Retinal pigment epithelial cell (primary cell): ENCODE measurements at regions not wholly inside any gene's neighbourhood (a gene's known extent, or its start where the extent isn't known, plus 50 kb on each side); places are given as distances from the start of the nearest gene placed in this dataset.
A peak's percentile ranks its signal among the peaks of the same experiment; 100 is the strongest.
"Not testable (repeated sequence)": the region's sequence is repeated elsewhere in the genome, so short reads cannot be mapped to it uniquely, and the experiment has no call there.

ENCODE experiments used
- DNase-seq: peaks from one replicate; pipeline ENCODE4 v3.0.0-alpha.2; 2010; ENCODE audit warnings: low read depth
- H3K4me3 ChIP-seq: 2 replicates; pipeline ENCODE4 v1.5.1; 2011; ENCODE audit warnings: mild to moderate bottlenecking, low read length, control low read depth, moderate library complexity
- CTCF ChIP-seq: conservative IDR thresholded peaks from 2 replicates; pipeline ENCODE4 v1.5.1; 2011; ENCODE audit warnings: low read depth, low read length, control low read depth, inconsistent platforms

DNA sequence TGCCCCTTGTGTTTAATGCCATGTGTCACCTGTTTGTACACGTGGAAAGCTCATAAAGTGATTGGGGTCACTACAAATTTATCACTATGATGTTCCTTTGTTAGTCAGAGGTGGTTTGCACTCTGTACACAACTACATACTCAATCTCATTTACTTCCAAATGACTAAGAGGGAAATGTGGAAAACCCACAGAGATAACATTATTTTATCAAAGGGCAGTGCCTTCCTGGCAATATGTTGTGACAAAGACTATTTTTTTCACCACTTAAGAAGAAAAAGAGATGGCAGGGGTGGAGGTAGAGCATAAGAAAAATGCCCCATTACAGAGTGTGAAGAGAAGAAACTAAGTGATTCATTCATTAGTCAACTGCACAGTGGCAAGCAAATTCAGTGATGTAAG, 1064.1 kb upstream of the FLRT2 start:
- H3K4me3 ChIP-seq, result no peak overlapping the region
- TF ChIP-seq CTCF, result no peak
- no peak for DNase-seq

DNA sequence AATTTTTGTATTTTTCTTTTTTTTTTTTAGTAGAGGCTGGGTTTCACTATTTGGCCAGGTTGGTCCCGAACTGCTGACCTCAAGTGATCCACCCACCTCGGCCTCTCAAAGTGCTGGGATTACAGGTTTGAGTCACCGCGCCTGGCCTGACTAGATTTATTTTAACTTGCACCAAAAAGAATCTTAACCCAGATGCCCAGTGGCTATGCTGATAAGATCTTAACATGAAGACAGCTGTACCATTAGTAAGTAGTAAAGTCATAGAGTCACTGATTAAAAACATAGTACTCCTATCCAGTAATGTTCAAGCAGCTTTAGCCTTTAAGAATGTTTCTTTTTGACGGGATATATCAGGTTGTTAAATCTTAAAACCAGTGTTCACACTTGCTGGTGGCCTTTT, 1061.8 kb upstream of the FLRT2 start:
- no peak overlapping the region for H3K4me3 ChIP-seq
- TF ChIP-seq CTCF, result no peak
- no peak for DNase-seq

DNA sequence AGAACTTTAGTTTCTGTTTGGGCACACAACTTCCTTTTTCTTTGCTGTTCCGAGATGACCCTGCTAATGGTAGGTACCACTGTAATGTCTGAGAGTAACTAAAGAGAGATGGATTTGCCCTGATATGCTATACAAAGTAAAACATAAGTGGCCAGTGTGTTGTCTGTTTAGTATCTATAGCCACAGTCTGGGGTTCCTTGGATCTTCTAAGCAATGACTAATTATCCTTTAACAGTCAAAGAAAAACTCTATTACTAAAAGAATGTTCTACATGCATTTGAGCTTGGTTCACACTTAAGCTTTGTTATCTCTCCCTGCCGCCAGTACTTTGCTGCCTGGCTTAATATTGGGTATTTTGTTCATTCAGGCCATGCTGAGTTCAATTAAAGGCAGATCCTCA, 1051.9 kb upstream of the FLRT2 start:
- no peak overlapping the region for H3K4me3 ChIP-seq
- TF ChIP-seq CTCF, result no peak
- no peak for DNase-seq

DNA sequence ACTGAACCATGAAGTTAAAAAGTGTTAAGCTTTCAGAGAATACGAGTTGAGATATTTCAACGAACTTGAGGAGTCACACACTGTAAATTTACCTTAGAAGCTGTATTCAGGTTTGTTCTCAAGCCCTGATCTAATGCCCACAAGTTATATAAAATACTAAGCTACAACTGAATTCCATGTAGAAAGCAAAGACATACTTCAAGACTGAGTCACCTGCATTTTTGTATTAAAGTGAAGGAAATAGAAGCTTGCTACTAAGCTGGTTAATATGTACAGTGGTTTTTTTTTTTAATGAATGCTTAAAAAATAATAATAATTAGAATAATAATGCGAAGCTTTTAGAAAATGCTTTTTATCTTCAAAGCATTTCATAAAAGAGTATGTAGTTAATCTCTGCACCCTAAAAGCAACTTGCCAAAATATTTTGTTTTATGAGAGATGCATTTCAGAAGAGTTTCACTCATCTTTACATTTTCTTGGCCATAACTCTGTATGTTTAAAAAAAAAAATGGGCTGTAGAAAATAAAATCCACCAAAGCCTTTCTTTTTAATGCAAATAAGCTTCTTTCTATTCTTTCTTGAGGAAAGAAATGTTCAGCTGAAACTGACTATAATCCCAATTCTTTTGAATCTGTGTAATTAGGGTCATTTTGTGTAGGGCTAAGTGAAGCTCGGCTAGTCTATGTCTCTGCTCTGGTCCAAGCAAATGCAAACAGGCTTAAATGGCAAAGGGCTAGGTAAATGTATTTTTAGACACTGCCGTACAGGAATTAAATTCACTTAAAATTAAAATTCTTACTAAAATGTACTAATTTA, 1047.5 kb upstream of the FLRT2 start:
- peak; percentile 81 for DNase-seq
- H3K4me3 ChIP-seq, result no peak overlapping the region
- no peak for TF ChIP-seq CTCF

DNA sequence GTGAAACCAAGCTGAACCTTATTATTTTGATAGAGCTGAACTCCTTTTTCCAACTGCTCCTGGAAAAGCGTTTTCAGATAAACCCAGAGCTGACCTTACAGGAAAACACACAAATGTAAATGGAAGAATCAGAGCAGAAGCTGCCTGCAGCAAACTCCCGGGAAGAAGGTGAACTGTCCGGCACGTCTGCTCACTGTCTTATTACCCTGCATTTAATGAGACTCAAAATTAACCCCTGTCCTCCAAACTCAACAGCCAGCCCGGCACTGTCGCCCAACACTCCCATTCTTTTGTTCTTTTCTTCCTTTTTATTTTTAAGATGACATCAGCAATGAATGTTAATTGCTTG, 1046.9 kb upstream of the FLRT2 start:
- H3K4me3 ChIP-seq, result no peak overlapping the region
- DNase-seq, result no peak
- no peak for TF ChIP-seq CTCF

DNA sequence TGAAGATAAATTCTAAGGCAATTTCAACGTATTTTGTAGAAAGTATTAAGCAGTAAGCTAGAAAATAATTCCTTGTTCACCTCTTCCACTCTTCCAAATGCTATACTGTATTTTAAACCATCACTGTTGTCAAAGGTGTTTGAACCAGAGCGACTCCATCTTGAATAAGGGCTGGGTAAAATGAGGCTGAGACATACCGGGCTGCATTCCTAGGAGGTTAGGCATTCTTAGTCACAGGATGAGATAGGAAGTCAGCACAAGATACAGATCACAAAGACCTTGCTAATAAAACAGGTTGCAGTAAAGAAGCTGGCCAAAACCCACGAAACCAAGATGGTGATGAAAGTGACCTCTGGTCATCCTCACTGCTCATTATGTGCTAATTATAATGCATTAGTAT, 1045.7 kb upstream of the FLRT2 start:
- DNase-seq, H3K4me3 ChIP-seq: not testable (repeated sequence)

DNA sequence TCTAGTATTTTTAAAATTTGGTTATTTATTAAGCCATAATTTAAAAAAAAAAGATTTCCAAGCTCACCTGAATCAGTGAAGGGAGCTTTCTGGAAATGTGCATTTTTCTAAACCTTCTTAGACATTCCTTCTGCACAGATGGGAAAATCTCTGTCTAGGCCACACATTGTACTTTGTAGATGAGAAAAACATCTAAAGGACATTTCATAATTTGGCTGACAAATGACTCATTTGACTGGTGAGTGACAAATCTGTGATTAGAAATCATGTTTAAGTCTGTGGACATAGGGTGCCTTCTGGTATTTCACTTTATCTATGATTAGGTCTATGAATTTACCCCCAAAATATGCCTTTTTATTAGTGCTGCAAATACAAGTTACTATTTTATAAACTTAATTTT, 1044.9 kb upstream of the FLRT2 start:
- no peak overlapping the region for H3K4me3 ChIP-seq
- TF ChIP-seq CTCF, result no peak
- no peak for DNase-seq

- H3K4me3 ChIP-seq, result no peak overlapping the region
- no peak for TF ChIP-seq CTCF
- DNase-seq, result no peak
These were observed 1039.9 kb upstream of the FLRT2 start for GRCh38 chr14:84490081-84490480.
